HG03175 (cell line): ENCODE measurements at regions not wholly inside any gene's neighbourhood (a gene's known extent, or its start where the extent isn't known, plus 50 kb on each side); places are given as distances from the start of the nearest gene placed in this dataset.

Experiments used
- ATAC-seq: cut with Tn5 transposase; IDR thresholded peaks from one replicate; pipeline ENCODE4 v1.9.1; 2021; ENCODE audit warnings: mild to moderate bottlenecking, moderate library complexity; ENCODE audit not compliant: unreplicated experiment

DNA sequence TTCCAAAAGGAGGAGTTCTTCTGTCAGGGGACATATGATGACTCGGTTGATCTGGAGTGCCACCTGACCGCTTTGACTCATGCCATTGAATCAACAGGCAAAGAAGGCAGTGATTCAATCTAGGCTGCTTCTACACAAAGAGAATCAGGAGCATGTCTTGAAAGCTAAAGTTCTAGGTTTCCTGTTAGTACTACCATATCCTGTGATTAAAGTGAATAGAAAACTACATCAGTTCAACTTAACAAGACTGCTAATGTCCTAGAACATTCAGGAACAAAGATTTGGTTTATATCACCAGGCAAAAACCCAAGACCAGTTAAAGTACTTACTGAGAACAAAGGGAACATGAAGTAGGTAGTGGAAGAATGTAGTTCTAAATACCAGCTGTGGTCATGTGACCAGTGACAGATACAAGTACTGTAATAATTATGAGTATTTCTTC, 216.8 kb upstream of the SGK1 start:
- ATAC-seq: no peak

DNA sequence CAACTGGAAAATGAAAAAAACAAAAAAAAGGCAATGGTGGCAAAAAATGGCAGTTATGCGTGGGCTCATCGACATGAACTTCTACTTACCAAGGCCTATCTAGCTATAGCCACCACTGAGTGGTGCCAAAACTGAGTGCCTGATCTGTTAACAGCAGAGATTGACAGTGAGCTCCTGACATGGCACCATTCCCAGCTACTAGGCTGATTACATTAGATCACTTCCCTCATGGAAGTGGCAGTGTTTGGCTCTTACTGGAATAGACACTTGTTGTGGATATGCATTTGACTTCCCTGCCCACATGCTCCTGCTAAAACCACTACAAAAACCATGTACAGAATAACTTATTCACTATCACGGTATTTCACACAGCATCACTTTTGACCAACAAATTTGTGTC, 216.1 kb upstream of the SGK1 start:
- no peak for ATAC-seq

- no peak for ATAC-seq
These were observed 215.0 kb upstream of the SGK1 start for GRCh38 chr6:134532694-134533624.

DNA sequence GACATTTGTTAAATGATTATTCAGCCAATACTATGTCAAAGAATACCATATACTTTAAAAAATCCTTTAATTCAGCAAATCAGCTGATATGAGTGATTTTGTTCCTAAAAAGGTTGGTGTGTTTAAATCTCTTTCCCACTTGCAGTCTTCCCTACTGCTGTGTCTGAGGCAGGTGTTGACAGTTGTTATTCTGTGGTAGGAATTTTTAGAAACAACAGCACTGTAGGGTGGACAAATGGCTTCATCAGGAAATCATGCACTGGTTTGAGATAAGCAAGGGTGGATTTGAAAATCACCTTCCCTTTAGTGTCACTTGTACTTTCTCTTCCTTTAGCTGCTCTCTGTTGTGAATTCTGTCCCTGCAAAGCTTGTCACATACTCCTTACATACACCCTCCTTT, 213.7 kb upstream of the SGK1 start:
- no peak for ATAC-seq

- ATAC-seq: no peak
These were observed 213.3 kb upstream of the SGK1 start for GRCh38 chr6:134531188-134531551.

DNA sequence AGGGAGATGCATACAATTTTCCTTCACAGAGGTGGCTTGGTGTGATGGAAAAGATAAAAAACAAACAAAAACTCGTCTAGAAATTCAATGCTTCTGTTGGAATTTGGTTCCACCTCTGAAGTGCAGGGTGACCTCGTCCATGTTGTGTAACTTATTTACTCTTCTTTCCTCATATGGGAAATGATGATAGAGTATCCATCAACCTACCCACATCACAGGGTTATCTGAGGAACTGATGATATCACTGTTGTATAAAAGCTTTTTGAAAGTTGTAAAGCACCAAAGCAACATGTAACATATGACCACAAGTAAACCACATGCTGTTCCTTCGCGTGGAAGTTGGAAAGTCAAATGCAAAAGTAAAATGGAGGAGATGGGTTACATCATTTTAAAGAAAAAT, 212.0 kb upstream of the SGK1 start:
- ATAC-seq: no peak

- no peak for ATAC-seq
These were observed 211.4 kb upstream of the SGK1 start for GRCh38 chr6:134529305-134529704.

DNA sequence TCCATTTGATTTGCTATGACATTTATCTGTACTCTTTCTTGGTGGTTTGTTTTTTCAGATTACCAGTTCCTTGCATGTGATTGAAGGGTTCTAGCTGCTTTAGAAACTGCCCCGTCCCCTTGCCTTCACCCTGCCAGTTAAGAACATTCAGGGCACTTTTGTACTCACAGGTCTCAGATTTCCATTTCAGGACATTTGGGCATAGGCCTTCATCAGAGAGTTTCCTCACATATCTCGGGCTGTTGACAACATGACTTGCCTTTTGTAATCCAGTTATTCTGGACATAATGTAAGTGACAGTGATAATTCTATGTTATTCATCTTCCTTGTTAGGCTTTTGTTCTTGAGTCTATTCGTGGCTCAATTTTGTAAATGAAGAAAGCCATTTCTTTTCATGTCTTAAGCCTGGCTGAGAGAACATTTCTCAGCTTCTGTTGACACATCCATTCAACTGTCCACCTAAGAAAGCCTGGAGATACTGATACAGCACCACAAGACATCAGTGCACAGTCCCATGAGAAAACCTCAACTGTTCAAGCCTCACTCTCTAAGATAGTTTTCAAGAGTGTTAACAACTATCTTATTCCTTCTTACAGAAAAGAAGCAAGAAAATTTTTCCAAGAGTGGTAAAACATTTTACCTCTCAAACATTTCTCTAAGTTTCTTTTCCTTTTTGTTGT, 209.3 kb upstream of the SGK1 start:
- ATAC-seq: no peak

GRCh38 chr6:134525190-134525868, 207.4 kb upstream of the SGK1 start:
- no peak for ATAC-seq

GRCh38 chr6:134523903-134524650, 206.2 kb upstream of the SGK1 start:
- ATAC-seq: no peak

GRCh38 chr6:134523051-134523450, 205.1 kb upstream of the SGK1 start:
- ATAC-seq: no peak

DNA sequence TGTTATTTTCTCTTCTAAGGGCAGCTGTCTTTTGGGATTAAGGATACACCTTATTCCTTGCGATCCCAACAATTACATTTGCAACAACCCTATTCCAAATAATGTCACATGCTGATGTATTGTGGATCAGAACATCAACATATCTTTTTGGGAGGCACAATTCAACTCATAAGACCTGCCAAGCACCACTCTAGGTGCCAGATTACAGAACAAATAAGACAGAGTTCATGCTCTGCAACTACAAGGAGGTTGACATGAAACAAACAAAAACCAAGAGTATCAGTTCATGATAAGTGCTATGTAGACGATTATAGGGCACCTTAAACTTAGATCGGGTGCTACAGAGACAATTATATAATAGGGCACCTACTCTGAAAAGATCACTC, 203.2 kb upstream of the SGK1 start:
- ATAC-seq: no peak

- ATAC-seq: no peak
These were observed 202.5 kb upstream of the SGK1 start for GRCh38 chr6:134520181-134521115.

DNA sequence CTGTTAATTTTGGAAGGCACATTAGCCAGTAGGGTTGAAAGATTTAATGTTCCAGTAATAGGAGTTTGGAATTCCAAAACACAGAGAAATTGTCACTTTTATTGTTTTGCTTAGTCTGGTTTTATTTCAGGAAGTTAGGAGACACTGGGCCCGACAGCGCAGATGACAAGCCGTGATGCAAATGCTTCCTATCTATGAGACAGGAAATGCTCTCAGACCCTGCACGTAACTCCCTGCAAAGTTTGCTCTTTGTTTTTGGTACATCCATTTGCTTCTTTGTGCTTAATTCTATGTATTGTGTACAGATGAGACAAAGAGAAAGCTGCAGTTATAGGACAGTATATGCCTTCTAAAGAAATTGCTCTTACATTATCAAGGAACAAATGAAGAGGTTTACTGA, 201.6 kb upstream of the SGK1 start:
- no peak for ATAC-seq

DNA sequence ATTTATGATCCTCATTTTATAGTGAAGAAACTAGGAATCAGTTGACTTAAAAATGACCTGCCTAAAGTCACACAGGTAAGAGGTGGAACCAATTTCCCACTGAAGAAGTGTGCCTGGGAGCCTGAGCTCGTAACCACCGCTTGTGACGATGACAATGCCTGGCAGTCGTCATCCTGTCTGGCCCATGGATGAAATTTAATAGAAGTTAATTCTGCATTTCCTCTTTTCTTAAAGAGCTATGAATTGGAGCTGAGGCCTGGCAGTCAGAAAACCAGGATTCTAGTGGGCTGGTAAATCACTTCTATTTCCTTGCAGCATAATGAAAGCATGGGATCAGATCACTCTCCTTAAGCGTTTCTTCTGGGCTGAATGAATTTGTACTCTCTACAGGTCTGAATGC, 200.0 kb upstream of the SGK1 start:
- no peak for ATAC-seq

GRCh38 chr6:134517145-134517658, 199.3 kb upstream of the SGK1 start:
- no peak for ATAC-seq

DNA sequence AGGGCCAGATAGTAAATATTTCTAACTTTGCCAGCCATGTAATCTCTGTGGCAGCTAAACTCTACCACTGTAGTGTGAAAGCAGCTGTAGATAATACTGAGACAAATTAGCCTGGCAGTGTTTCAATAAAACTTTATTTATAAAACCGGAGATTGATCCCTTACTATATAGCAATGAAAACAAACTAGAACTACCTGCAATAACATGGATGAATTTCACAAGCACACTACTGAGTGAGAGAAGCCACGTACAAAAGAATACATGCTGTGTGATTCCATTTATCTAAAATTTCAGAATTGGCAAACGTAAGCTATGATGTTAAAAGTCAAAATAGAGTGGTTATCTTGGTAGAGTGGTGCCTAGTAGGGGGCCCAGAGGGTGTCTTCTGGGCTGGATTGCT, 198.7 kb upstream of the SGK1 start:
- no peak for ATAC-seq

DNA sequence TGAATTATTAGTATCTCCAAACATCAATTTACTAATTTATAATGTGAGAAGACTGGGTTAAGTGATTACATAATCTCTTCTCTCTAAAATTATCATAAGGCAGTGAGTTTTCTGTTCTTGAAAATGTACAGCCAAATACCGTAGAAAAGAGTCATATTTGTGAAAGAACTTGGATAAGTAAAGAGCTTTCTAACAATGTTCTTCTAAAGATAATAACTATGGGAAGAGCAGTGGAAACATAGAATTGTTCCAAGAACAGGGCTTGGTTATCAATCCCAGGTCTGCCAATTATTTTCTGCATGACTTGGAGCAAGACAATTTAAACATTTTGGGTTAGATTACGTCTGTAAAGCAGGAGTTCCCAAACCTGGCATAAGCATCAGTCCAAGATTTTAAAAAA, 198.1 kb upstream of the SGK1 start:
- ATAC-seq: no peak

- ATAC-seq: no peak
These were observed 195.1 kb upstream of the SGK1 start for GRCh38 chr6:134512981-134513391.
